GM23338 (cell line): ENCODE measurements at regions not wholly inside any gene's neighbourhood (a gene's known extent, or its start where the extent isn't known, plus 50 kb on each side); places are given as distances from the start of the nearest gene placed in this dataset.

Experiments
- ATAC-seq: fragments of 200-7000 bp; cut with Tn5 transposase; 3 replicates; pipeline ENCODE4 v1.9.1; 2020
- DNase-seq: peaks from one replicate; pipeline ENCODE4 v3.0.0-alpha.2; 2015; ENCODE audit warnings: low spot score
- H2AFZ ChIP-seq: fragments of 200-600 bp; sonication (generic); 2 replicates; pipeline ENCODE4 v1.8.0; 2016; ENCODE audit warnings: antibody characterized with exemption, mild to moderate bottlenecking, moderate library complexity
- H3F3A ChIP-seq: fragments of 200-600 bp; sonication (generic); replicated peaks from 2 replicates; pipeline ENCODE4 v1.8.0; 2017; ENCODE audit warnings: antibody characterized with exemption, mixed run types, low read depth
- H3K27ac ChIP-seq: fragments of 200-600 bp; sonication (generic); 2 replicates; pipeline ENCODE4 v1.6.1; 2016; ENCODE audit warnings: low read depth
- H3K27me3 ChIP-seq: fragments of 200-600 bp; sonication (generic); 2 replicates; pipeline ENCODE4 v1.8.0; 2016; ENCODE audit warnings: mild to moderate bottlenecking, mixed run types, moderate library complexity; ENCODE audit not compliant: insufficient read depth
- H3K36me3 ChIP-seq: fragments of 200-600 bp; sonication (generic); 2 replicates; pipeline ENCODE4 v1.8.0; 2016; ENCODE audit warnings: mild to moderate bottlenecking; ENCODE audit not compliant: insufficient read depth
- H3K4me1 ChIP-seq: fragments of 200-600 bp; sonication (generic); 2 replicates; pipeline ENCODE4 v1.8.0; 2016; ENCODE audit warnings: mild to moderate bottlenecking, moderate library complexity; ENCODE audit not compliant: insufficient read depth
- H3K4me2 ChIP-seq: fragments of 200-600 bp; sonication (generic); 2 replicates; pipeline ENCODE4 v1.7.1; 2017; ENCODE audit warnings: mixed run types
- H3K4me3 ChIP-seq: fragments of 200-600 bp; sonication (generic); 2 replicates; pipeline ENCODE4 v1.6.1; 2016; ENCODE audit warnings: mixed run types
- H3K79me2 ChIP-seq: fragments of 200-600 bp; sonication (generic); replicated peaks from 2 replicates; pipeline ENCODE4 v1.8.0; 2017; ENCODE audit warnings: mild to moderate bottlenecking; ENCODE audit not compliant: insufficient read depth
- H3K9me2 ChIP-seq: fragments of 200-600 bp; sonication (generic); 2 replicates; pipeline ENCODE4 v1.8.0; 2017; ENCODE audit not compliant: insufficient read depth
- H4K20me1 ChIP-seq: fragments of 200-600 bp; sonication (generic); replicated peaks from 2 replicates; pipeline ENCODE4 v1.8.0; 2017; ENCODE audit warnings: mild to moderate bottlenecking; ENCODE audit not compliant: insufficient read depth
- H3K27ac Mint-ChIP-seq: 2 replicates; pipeline ENCODE4 v1.8.0; 2020; ENCODE audit warnings: inconsistent platforms, mild to moderate bottlenecking, moderate library complexity, mixed read lengths
- H3K27me3 Mint-ChIP-seq: 3 replicates; pipeline ENCODE4 v1.8.0; 2022; ENCODE audit warnings: low read depth, mild to moderate bottlenecking, moderate library complexity, mixed read lengths, inconsistent platforms; ENCODE audit not compliant: insufficient read depth, poor library complexity
- H3K36me3 Mint-ChIP-seq: 3 replicates; pipeline ENCODE4 v1.8.0; 2021; ENCODE audit warnings: low read depth, mild to moderate bottlenecking, inconsistent platforms, moderate library complexity, mixed read lengths
- H3K4me1 Mint-ChIP-seq: 3 replicates; pipeline ENCODE4 v1.8.0; 2020; ENCODE audit warnings: mild to moderate bottlenecking, inconsistent platforms, mixed read lengths
- H3K4me3 Mint-ChIP-seq: 3 replicates; pipeline ENCODE4 v1.8.0; 2021; ENCODE audit warnings: moderate library complexity, mild to moderate bottlenecking, inconsistent platforms, mixed read lengths
- H3K9me3 Mint-ChIP-seq: 3 replicates; pipeline ENCODE4 v1.8.0; 2020; ENCODE audit warnings: moderate library complexity, mild to moderate bottlenecking, inconsistent platforms, mixed read lengths
- CREB1 ChIP-seq: fragments of 250-450 bp; sonication (Bioruptor Pico); IDR thresholded peaks from 2 replicates; pipeline ENCODE4 v1.5.0; 2020; ENCODE audit warnings: low read depth, mild to moderate bottlenecking, moderate library complexity
- CTCF ChIP-seq, 2 experiments: fragments of 200-600 bp in 1 of 2; sonication (generic) in 1 of 2; conservative IDR thresholded peaks; 2 replicates each; pipeline versions ENCODE4 v1.5.1 to v1.6.1; 2016 to 2017; ENCODE audit warnings: antibody characterized with exemption in 2 of 2, low read depth in 2 of 2, mild to moderate bottlenecking in 2 of 2, moderate library complexity in 1 of 2
- EZH2 ChIP-seq: fragments of 200-600 bp; sonication (generic); IDR thresholded peaks from one replicate; pipeline ENCODE4 v1.8.0; 2017; ENCODE audit warnings: antibody characterized with exemption, mild to moderate bottlenecking, low read depth; ENCODE audit not compliant: unreplicated experiment
- EZH2phosphoT487 ChIP-seq: fragments of 200-600 bp; sonication (generic); IDR thresholded peaks from one replicate; pipeline ENCODE4 v1.8.1; 2018; ENCODE audit warnings: antibody characterized with exemption; ENCODE audit not compliant: unreplicated experiment
- JUNB ChIP-seq: IDR thresholded peaks from one replicate; pipeline ENCODE4 v1.6.1; 2016; ENCODE audit warnings: antibody characterized with exemption; ENCODE audit not compliant: unreplicated experiment
- NANOG ChIP-seq: IDR thresholded peaks from 2 replicates; pipeline ENCODE4 v1.6.1; 2016; ENCODE audit warnings: antibody characterized with exemption, borderline replicate concordance
- POLR2AphosphoS5 ChIP-seq: IDR thresholded peaks from 2 replicates; pipeline ENCODE4 v1.6.1; 2016; ENCODE audit warnings: antibody characterized with exemption, low read depth
- STAT1 ChIP-seq: IDR thresholded peaks from one replicate; pipeline ENCODE4 v1.6.1; 2016; ENCODE audit warnings: antibody characterized with exemption; ENCODE audit not compliant: unreplicated experiment
- ZNF114 ChIP-seq: fragments of 250-450 bp; sonication (Bioruptor Pico); IDR thresholded peaks from 2 replicates; pipeline ENCODE4 v1.5.0; 2020; ENCODE audit warnings: mild to moderate bottlenecking, moderate library complexity
- ZNF331 ChIP-seq: fragments of 250-450 bp; sonication (Bioruptor Pico); IDR thresholded peaks from 2 replicates; pipeline ENCODE4 v1.5.0; 2020; ENCODE audit warnings: low read depth, mild to moderate bottlenecking, moderate library complexity
- ZNF462 ChIP-seq: fragments of 250-450 bp; sonication (Bioruptor Pico); IDR thresholded peaks from 2 replicates; pipeline ENCODE4 v1.5.0; 2020; ENCODE audit warnings: mild to moderate bottlenecking, moderate library complexity
- TF ChIP-seq, protein P1 (sequence below): IDR thresholded peaks from one replicate; pipeline ENCODE4 v1.6.1; 2018; ENCODE audit warnings: antibody characterized with exemption; ENCODE audit not compliant: unreplicated experiment
- TF ChIP-seq, protein P2 (sequence below): IDR thresholded peaks from 2 replicates; pipeline ENCODE4 v1.6.1; 2016; ENCODE audit warnings: antibody characterized with exemption

DNA sequence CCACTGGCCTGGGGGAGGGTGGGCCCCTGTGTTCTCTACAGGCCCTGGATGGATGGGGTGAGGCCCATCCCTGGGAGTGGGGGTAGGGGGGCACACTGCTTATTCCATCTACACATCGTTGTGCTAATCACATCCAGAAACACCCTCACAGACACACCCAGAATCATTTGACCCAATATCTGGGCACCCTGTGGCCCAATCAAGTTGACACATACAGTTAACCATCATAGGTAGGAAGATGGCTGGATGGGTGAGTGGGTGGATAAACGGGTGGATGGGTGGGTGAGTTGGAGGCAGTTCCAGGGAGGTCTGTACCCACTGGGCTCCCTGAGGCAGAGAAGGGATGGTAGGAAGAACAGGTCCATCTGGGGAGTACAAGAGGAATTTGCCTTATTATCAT is 81.3 kb upstream of the LINC01488 start:
- peaks cover 13% of the 10 kb centered on the region for H3K27me3 Mint-ChIP-seq
- DNase-seq (no peak), ATAC-seq (no peak)
- no peak overlapping the region for H3K27ac Mint-ChIP-seq
- peaks cover 8% of the 10 kb centered on the region for H3K4me1 Mint-ChIP-seq
- no peak for TF ChIP-seq ZNF114 (CRISPR knock-in tag)
- TF ChIP-seq EZH2: no peak
- no peak for TF ChIP-seq ZNF462 (CRISPR knock-in tag)
- no peak for TF ChIP-seq JUNB
- TF ChIP-seq, protein P1, sequence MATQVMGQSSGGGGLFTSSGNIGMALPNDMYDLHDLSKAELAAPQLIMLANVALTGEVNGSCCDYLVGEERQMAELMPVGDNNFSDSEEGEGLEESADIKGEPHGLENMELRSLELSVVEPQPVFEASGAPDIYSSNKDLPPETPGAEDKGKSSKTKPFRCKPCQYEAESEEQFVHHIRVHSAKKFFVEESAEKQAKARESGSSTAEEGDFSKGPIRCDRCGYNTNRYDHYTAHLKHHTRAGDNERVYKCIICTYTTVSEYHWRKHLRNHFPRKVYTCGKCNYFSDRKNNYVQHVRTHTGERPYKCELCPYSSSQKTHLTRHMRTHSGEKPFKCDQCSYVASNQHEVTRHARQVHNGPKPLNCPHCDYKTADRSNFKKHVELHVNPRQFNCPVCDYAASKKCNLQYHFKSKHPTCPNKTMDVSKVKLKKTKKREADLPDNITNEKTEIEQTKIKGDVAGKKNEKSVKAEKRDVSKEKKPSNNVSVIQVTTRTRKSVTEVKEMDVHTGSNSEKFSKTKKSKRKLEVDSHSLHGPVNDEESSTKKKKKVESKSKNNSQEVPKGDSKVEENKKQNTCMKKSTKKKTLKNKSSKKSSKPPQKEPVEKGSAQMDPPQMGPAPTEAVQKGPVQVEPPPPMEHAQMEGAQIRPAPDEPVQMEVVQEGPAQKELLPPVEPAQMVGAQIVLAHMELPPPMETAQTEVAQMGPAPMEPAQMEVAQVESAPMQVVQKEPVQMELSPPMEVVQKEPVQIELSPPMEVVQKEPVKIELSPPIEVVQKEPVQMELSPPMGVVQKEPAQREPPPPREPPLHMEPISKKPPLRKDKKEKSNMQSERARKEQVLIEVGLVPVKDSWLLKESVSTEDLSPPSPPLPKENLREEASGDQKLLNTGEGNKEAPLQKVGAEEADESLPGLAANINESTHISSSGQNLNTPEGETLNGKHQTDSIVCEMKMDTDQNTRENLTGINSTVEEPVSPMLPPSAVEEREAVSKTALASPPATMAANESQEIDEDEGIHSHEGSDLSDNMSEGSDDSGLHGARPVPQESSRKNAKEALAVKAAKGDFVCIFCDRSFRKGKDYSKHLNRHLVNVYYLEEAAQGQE: no peak
- no peak for TF ChIP-seq EZH2phosphoT487
- no peak for TF ChIP-seq CTCF (conservative IDR thresholded peaks at IDR 0.05; ENCODE audit: low read depth in 2 of 2)
- TF ChIP-seq NANOG: no peak
- TF ChIP-seq STAT1: no peak
- TF ChIP-seq, protein P2, sequence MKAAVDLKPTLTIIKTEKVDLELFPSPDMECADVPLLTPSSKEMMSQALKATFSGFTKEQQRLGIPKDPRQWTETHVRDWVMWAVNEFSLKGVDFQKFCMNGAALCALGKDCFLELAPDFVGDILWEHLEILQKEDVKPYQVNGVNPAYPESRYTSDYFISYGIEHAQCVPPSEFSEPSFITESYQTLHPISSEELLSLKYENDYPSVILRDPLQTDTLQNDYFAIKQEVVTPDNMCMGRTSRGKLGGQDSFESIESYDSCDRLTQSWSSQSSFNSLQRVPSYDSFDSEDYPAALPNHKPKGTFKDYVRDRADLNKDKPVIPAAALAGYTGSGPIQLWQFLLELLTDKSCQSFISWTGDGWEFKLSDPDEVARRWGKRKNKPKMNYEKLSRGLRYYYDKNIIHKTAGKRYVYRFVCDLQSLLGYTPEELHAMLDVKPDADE: no peak
- TF ChIP-seq CREB1 (CRISPR knock-in tag): no peak
- no peak for TF ChIP-seq ZNF331 (CRISPR knock-in tag)
- no peak for TF ChIP-seq POLR2AphosphoS5
- no peak overlapping the region for H2AFZ ChIP-seq
- no peak overlapping the region for H3K4me3 ChIP-seq
- no peak overlapping the region for H3K27ac ChIP-seq
- peaks cover 43% of the 10 kb centered on the region for H3K9me3 Mint-ChIP-seq
- 0 out of 2 replicates have a peak, but pooled peaks cover 7% of the 10 kb centered on the region for H3K9me2 ChIP-seq
- no peaks in the 10 kb centered on the region for H3K27me3 ChIP-seq
- H3K36me3 ChIP-seq: no peaks in the 10 kb centered on the region
- H3K4me3 Mint-ChIP-seq: no peak overlapping the region
- no peak overlapping the region for H3K4me2 ChIP-seq
- peaks cover 15% of the 10 kb centered on the region; the same call in 2 of the 3 replicates for H3K36me3 Mint-ChIP-seq
- no peaks in the 10 kb centered on the region for H3K79me2 ChIP-seq
- H3F3A ChIP-seq: no peaks in the 10 kb centered on the region
- H3K4me1 ChIP-seq: no peaks in the 10 kb centered on the region
- H4K20me1 ChIP-seq: no peaks in the 10 kb centered on the region
